Osteoblast (primary cell): ENCODE measurements at regions not wholly inside any gene's neighbourhood (a gene's known extent, or its start where the extent isn't known, plus 50 kb on each side); places are given as distances from the start of the nearest gene placed in this dataset.
A peak's percentile ranks its signal among the peaks of the same experiment; 100 is the strongest.
"Not testable (repeated sequence)": the region's sequence is repeated elsewhere in the genome, so short reads cannot be mapped to it uniquely, and the experiment has no call there.

Source experiments
- DNase-seq: peaks from one replicate; pipeline ENCODE4 v3.0.0; 2011; ENCODE audit warnings: low spot score, mixed read lengths; ENCODE audit not compliant: insufficient read length; ENCODE audit errors: missing footprints
- H2AFZ ChIP-seq: 2 replicates; pipeline ENCODE4 v1.6.0; 2011; ENCODE audit warnings: mild to moderate bottlenecking, low read length
- H3K27ac ChIP-seq: 2 replicates; pipeline ENCODE4 v1.5.1; 2011; ENCODE audit warnings: mild to moderate bottlenecking, low read depth, low read length, moderate library complexity
- H3K27me3 ChIP-seq: 2 replicates; pipeline ENCODE4 v1.6.0; 2012; ENCODE audit warnings: mild to moderate bottlenecking, control low read depth, inconsistent platforms, low read length, moderate library complexity; ENCODE audit not compliant: insufficient read depth
- H3K36me3 ChIP-seq: 2 replicates; pipeline ENCODE4 v1.5.1; 2011; ENCODE audit warnings: mild to moderate bottlenecking, low read length, control low read depth, moderate library complexity; ENCODE audit not compliant: insufficient read depth
- H3K4me1 ChIP-seq: 2 replicates; pipeline ENCODE4 v1.5.1; 2011; ENCODE audit warnings: mild to moderate bottlenecking, low read length, control low read depth, moderate library complexity; ENCODE audit not compliant: insufficient read depth
- H3K4me2 ChIP-seq: 2 replicates; pipeline ENCODE4 v1.6.0; 2011; ENCODE audit warnings: mild to moderate bottlenecking, low read length; ENCODE audit not compliant: insufficient read depth
- H3K4me3 ChIP-seq: fragments of 200-600 bp; sonication (generic); 3 replicates; pipeline ENCODE4 v1.5.1; 2012; ENCODE audit warnings: mild to moderate bottlenecking, low read length, inconsistent platforms; ENCODE audit not compliant: insufficient read depth
- H3K79me2 ChIP-seq: 2 replicates; pipeline ENCODE4 v1.6.0; 2012; ENCODE audit warnings: mild to moderate bottlenecking, low read length, control low read depth, inconsistent platforms; ENCODE audit not compliant: insufficient read depth
- H3K9me3 ChIP-seq: 2 replicates; pipeline ENCODE4 v1.5.1; 2011; ENCODE audit warnings: low read depth, low read length, control low read depth
- H4K20me1 ChIP-seq: 2 replicates; pipeline ENCODE4 v1.6.0; 2012; ENCODE audit warnings: mild to moderate bottlenecking, low read length, control low read depth; ENCODE audit not compliant: insufficient read depth
- TF ChIP-seq, protein P1 (sequence below): IDR thresholded peaks from 2 replicates; pipeline ENCODE4 v1.5.1; 2011; ENCODE audit warnings: mild to moderate bottlenecking, low read depth, low read length, moderate library complexity; ENCODE audit errors: extremely low read depth

DNA sequence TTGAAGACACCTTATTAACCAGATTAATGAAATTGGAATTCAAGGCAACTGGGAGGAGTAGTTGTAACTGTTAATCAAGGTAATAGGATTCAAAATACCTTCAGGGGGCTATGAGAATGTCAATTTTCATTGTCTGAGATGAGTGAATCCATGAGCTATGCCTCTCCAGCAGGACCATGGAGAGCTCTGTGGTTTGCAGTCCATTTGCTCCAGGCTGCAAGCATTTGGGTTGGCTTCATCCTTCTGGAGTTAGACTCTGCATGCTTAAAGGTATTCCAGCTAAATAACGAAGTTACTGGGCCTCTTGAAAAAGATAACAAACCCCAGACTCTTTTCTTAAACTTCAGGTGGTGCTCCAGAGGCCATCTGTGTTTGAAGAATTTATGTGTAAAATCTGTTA is 207.1 kb upstream of the SLC8A1 start:
- Histone ChIP-seq H3K27ac (no peak overlapping the region), H3K4me1 (no peaks in the 10 kb centered on the region)
- DNase-seq: no peak

DNA sequence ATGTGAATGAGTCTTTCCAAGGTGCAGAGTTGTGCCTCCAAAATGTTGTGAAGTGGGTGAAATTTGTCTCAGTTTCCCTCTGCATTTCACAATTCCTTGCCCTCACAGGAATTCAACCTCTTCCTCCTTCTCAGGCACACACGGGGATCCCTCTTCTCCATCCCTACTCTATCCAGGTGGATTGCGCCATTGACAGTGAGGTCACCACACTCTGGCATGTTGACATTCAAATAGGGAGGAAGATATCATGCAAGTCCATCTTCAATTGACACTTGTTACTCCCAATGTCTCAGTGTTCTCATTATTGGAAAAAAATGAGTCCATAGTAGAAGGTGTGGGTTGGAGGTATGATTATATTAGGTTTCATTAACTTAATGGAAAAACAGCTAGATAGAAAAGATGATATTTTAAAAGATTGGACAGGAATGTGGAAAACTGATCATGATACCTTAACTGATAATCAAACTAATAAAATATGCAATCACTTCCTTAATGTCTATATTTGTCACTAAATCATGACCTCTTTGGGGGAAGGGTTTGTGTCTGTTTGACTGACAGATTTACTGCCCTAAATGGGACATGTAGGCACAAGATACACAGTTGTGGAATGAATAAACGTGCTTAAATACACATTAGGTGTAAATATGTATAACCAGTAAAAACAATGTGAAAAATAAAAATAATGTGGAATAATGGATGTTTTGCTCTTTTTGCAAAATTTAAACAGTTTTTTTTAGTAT is 213.8 kb upstream of the SLC8A1 start:
- Histone ChIP-seq H3K27me3 (no peaks in the 10 kb centered on the region), H3K79me2 (no peaks in the 10 kb centered on the region), H2AFZ (no peak overlapping the region), H3K4me1 (peaks cover 8% of the 10 kb centered on the region), H3K4me2 (no peak overlapping the region), H3K36me3 (no peaks in the 10 kb centered on the region), H3K4me3 (no peak overlapping the region), H4K20me1 (no peaks in the 10 kb centered on the region), H3K27ac (no peak overlapping the region), H3K9me3 (no peaks in the 10 kb centered on the region)
- TF ChIP-seq, protein P1, sequence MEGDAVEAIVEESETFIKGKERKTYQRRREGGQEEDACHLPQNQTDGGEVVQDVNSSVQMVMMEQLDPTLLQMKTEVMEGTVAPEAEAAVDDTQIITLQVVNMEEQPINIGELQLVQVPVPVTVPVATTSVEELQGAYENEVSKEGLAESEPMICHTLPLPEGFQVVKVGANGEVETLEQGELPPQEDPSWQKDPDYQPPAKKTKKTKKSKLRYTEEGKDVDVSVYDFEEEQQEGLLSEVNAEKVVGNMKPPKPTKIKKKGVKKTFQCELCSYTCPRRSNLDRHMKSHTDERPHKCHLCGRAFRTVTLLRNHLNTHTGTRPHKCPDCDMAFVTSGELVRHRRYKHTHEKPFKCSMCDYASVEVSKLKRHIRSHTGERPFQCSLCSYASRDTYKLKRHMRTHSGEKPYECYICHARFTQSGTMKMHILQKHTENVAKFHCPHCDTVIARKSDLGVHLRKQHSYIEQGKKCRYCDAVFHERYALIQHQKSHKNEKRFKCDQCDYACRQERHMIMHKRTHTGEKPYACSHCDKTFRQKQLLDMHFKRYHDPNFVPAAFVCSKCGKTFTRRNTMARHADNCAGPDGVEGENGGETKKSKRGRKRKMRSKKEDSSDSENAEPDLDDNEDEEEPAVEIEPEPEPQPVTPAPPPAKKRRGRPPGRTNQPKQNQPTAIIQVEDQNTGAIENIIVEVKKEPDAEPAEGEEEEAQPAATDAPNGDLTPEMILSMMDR: no peak
- no peak for DNase-seq

More for the DNA sequence above, 207.1 kb upstream of the SLC8A1 start:
- Histone ChIP-seq H3K9me3 (no peaks in the 10 kb centered on the region), H3K4me3 (no peak overlapping the region), H3K27me3 (no peaks in the 10 kb centered on the region), H4K20me1 (no peaks in the 10 kb centered on the region), H3K79me2 (no peaks in the 10 kb centered on the region), H2AFZ (no peak overlapping the region), H3K4me2 (no peak overlapping the region), H3K36me3 (no peaks in the 10 kb centered on the region)
- TF ChIP-seq, protein P1: no peak

DNA sequence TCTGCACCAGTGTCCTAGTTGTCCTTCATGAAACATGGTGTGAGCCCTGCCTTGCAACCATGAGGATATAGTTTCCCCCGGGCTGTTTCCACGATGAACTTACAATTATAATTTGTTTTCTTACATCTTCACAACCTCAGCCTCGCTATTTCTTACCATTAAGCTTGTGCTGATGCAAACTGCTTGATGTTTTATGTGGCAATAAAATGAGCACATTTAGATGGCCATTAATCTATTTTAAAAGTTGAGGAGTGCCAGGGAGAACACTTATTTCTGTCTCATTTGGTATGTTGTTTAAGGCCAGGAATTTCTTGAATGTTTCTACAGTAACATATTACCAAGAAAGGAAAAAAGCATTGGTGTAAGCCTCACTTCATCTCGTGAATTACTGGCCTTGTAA is 214.5 kb upstream of the SLC8A1 start:
- Histone ChIP-seq H3K36me3 (no peaks in the 10 kb centered on the region), H3K9me3 (no peaks in the 10 kb centered on the region), H3K79me2 (no peaks in the 10 kb centered on the region), H3K27me3 (no peaks in the 10 kb centered on the region), H2AFZ (peak overlapping the region; percentile 68), H3K4me2 (peak overlapping the region; percentile 6), H3K27ac (no peak overlapping the region), H3K4me3 (no peak overlapping the region), H3K4me1 (peaks cover 8% of the 10 kb centered on the region), H4K20me1 (no peaks in the 10 kb centered on the region)
- TF ChIP-seq, protein P1: no peak
- no peak for DNase-seq

DNA sequence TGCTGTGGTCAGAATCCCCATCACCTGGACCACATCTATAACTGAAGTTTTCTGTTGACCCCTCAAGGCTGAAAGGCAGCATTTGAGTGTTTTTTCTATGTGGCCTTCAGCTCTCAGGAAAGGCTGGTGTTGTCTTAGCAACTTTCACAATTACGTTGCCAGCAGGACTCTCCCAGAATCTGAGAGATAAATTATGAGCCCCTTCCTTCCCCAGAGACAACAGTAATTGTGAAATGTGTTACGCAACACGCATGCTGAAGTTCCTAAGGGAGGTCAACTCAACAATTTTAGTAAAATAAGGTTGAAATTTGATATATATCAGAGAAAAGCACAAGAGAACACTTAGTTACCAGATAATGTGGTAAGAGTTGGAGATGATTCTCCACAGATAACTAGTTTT is 216.5 kb upstream of the SLC8A1 start:
- H3K27ac ChIP-seq: no peak overlapping the region
- TF ChIP-seq, protein P1: no peak
- no peak overlapping the region for H3K4me3 ChIP-seq
- H3K4me2 ChIP-seq: peak overlapping the region; percentile 1
- H3K4me1 ChIP-seq: peaks cover 8% of the 10 kb centered on the region
- DNase-seq: no peak
- H2AFZ ChIP-seq: no peak overlapping the region
- H3K27me3 ChIP-seq: no peaks in the 10 kb centered on the region
- no peaks in the 10 kb centered on the region for H3K9me3 ChIP-seq
- H3K79me2 ChIP-seq: no peaks in the 10 kb centered on the region
- H4K20me1 ChIP-seq: no peaks in the 10 kb centered on the region
- H3K36me3 ChIP-seq: no peaks in the 10 kb centered on the region

DNA sequence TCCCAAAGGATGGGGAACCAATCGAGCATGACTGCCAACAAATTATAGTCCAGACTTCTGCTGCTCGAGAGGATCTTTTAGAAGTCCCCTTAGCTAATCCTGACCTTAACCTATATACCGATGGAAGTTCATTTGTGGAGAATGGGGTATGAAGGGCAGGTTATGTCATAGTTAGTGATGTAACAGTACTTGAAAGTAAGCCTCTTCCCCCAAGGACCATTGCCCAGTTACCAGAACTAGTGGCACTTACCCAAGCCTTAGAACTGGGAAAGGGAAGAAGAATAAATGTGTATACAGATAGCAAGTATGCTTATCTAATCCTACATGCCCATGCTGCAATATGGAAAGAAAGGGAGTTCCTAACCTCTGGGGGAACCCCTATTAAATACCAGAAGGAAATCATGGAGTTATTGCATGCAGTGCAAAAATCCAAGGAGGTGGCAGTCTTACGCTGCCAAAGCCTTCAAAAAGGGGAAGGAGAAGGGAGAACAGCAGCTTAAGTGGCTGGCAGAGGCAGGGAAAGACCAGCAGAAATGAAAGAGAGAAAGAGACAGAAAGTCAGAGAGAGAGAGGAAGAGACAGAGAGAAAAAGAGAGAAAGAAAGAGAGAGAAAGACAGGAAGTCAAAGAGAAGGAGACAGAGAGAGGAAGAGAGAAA is 224.4 kb upstream of the SLC8A1 start:
- not testable (repeated sequence) for H3K4me3 ChIP-seq, H3K9me3 ChIP-seq, H3K27me3 ChIP-seq, H3K27ac ChIP-seq, H3K36me3 ChIP-seq, H3K4me2 ChIP-seq, H3K4me1 ChIP-seq, DNase-seq, H3K79me2 ChIP-seq, H2AFZ ChIP-seq, H4K20me1 ChIP-seq
